Sciatic nerve (tissue), 2 donors: ENCODE measurements at regions not wholly inside any gene's neighbourhood (a gene's known extent, or its start where the extent isn't known, plus 50 kb on each side); places are given as distances from the start of the nearest gene placed in this dataset.
"Not testable (repeated sequence)": the region's sequence is repeated elsewhere in the genome, so short reads cannot be mapped to it uniquely, and the experiment has no call there.

ENCODE experiments used
- ATAC-seq: fragments of 200-7000 bp; cut with Tn5 transposase; one replicate; pipeline ENCODE4 v1.9.1; 2020; ENCODE audit warnings: mild to moderate bottlenecking, moderate library complexity
- DNase-seq: peaks from one replicate; pipeline ENCODE4 v3.0.0-alpha.2; 2020; ENCODE audit warnings: low spot score
- intact Hi-C: fragments of 100-400 bp; cut with DNase I; formaldehyde crosslinking; loops from one replicate; pipeline ENCODE4 v1.14.2; 2022
- donor health status: DM: no; HTN: no; CAD: no.
- donor health status: DM: no; HTN: no; CAD: no.

- intact Hi-C loops, result no loop called here
- ATAC-seq, result no peak
- DNase-seq, result no peak
Observed at GRCh38 chr12:102676812-102677211, 196.4 kb upstream of the IGF1 start.

GRCh38 chr12:102675672-102676071 is 195.3 kb upstream of the IGF1 start:
- intact Hi-C loops, result no loop called here
- ATAC-seq, result no peak
- DNase-seq, result no peak

GRCh38 chr12:102673606-102674005 is 193.2 kb upstream of the IGF1 start:
- DNase-seq, result no peak
- no peak for ATAC-seq
- intact Hi-C loops, result no loop called here

GRCh38 chr12:102672212-102672611 is 191.8 kb upstream of the IGF1 start:
- DNase-seq, intact Hi-C loops, ATAC-seq: not testable (repeated sequence)

GRCh38 chr12:102669056-102669455 is 188.7 kb upstream of the IGF1 start:
- intact Hi-C loops, result no loop called here
- DNase-seq (no peak), ATAC-seq (no peak)

- DNase-seq, ATAC-seq, intact Hi-C loops: not testable (repeated sequence)
Observed at GRCh38 chr12:102666176-102666575, 185.8 kb upstream of the IGF1 start.

GRCh38 chr12:102659200-102659911 is 179.0 kb upstream of the IGF1 start:
- no peak for ATAC-seq
- intact Hi-C loops, result no loop called here
- no peak for DNase-seq

GRCh38 chr12:102653406-102653805 is 173.0 kb upstream of the IGF1 start:
- no peak for DNase-seq
- intact Hi-C loops, result no loop called here

GRCh38 chr12:102652645-102653313 is 172.4 kb upstream of the IGF1 start:
- intact Hi-C loops, result no loop called here
- no peak for DNase-seq
- ATAC-seq, result no peak

More at GRCh38 chr12:102653406-102653805, 173.0 kb upstream of the IGF1 start:
- ATAC-seq, result no peak

GRCh38 chr12:102645968-102646367 is 165.6 kb upstream of the IGF1 start:
- DNase-seq, result no peak
- no peak for ATAC-seq
- intact Hi-C loops, result no loop called here

GRCh38 chr12:102643879-102644575 is 163.7 kb upstream of the IGF1 start:
- intact Hi-C loops, result no loop called here

GRCh38 chr12:102642199-102642598 is 161.8 kb upstream of the IGF1 start:
- ATAC-seq (no peak), DNase-seq (no peak)
- intact Hi-C loops, result no loop called here

More at GRCh38 chr12:102643879-102644575, 163.7 kb upstream of the IGF1 start:
- ATAC-seq (no peak), DNase-seq (no peak)

GRCh38 chr12:102640658-102641057 is 160.3 kb upstream of the IGF1 start:
- ATAC-seq, DNase-seq, intact Hi-C loops: not testable (repeated sequence)

GRCh38 chr12:102638777-102639176 is 158.4 kb upstream of the IGF1 start:
- intact Hi-C loops, result no loop called here
- no peak for ATAC-seq

GRCh38 chr12:102633981-102634605 is 153.7 kb upstream of the IGF1 start:
- ATAC-seq, result peak; percentile 69
- intact Hi-C loops, result no loop called here

More at GRCh38 chr12:102638777-102639176, 158.4 kb upstream of the IGF1 start:
- no peak for DNase-seq

GRCh38 chr12:102631274-102631673 is 150.9 kb upstream of the IGF1 start:
- intact Hi-C loops, result no loop called here
- ATAC-seq, result no peak
- DNase-seq, result no peak

More at GRCh38 chr12:102633981-102634605, 153.7 kb upstream of the IGF1 start:
- DNase-seq, result no peak

- ATAC-seq (no peak), DNase-seq (no peak)
Observed at GRCh38 chr12:102629262-102629888, 149.0 kb upstream of the IGF1 start.

GRCh38 chr12:102625819-102626218 is 145.5 kb upstream of the IGF1 start:
- no peak for DNase-seq
- intact Hi-C loops, result no loop called here
- ATAC-seq, result no peak

More at GRCh38 chr12:102629262-102629888, 149.0 kb upstream of the IGF1 start:
- intact Hi-C loops, result no loop called here

GRCh38 chr12:102622618-102623017 is 142.3 kb upstream of the IGF1 start:
- no peak for DNase-seq
- no peak for ATAC-seq
- intact Hi-C loops, result no loop called here
